Islet precursor cell (in vitro differentiated cells): ENCODE measurements at regions not wholly inside any gene's neighbourhood (a gene's known extent, or its start where the extent isn't known, plus 50 kb on each side); places are given as distances from the start of the nearest gene placed in this dataset.
"Not testable (repeated sequence)": the region's sequence is repeated elsewhere in the genome, so short reads cannot be mapped to it uniquely, and the experiment has no call there.

Experiments
- DNase-seq: peaks from one replicate; pipeline ENCODE4 v3.0.0-alpha.2; 2018

- DNase-seq = no peak
Observed at GRCh38 chr2:7655629-7656028, 738.4 kb downstream of the RNF144A start.

- not testable (repeated sequence) for DNase-seq
Observed at GRCh38 chr2:7657526-7657925, 740.3 kb downstream of the RNF144A start.

GRCh38 chr2:7658486-7658885, 741.3 kb downstream of the RNF144A start:
- DNase-seq = no peak

- DNase-seq = no peak
Observed at GRCh38 chr2:7660816-7661215, 743.6 kb downstream of the RNF144A start.

- DNase-seq = no peak
Observed at GRCh38 chr2:7661502-7661901, 744.3 kb downstream of the RNF144A start.

GRCh38 chr2:7665880-7666279, 748.7 kb downstream of the RNF144A start:
- no peak for DNase-seq

GRCh38 chr2:7666596-7667259, 749.5 kb downstream of the RNF144A start:
- DNase-seq = no peak

- no peak for DNase-seq
Observed at GRCh38 chr2:7667260-7667757, 750.1 kb downstream of the RNF144A start.

- DNase-seq = no peak
Observed at GRCh38 chr2:7670905-7671641, 753.9 kb downstream of the RNF144A start.

- DNase-seq = peak; percentile 86
Observed at GRCh38 chr2:7672027-7672684, 754.9 kb downstream of the RNF144A start.

- no peak for DNase-seq
Observed at GRCh38 chr2:7672685-7673071, 755.5 kb downstream of the RNF144A start.

- DNase-seq = no peak
Observed at GRCh38 chr2:7673101-7673500, 755.9 kb downstream of the RNF144A start.

- no peak for DNase-seq
Observed at GRCh38 chr2:7673853-7674252, 756.6 kb downstream of the RNF144A start.

GRCh38 chr2:7674606-7675005, 757.4 kb downstream of the RNF144A start:
- no peak for DNase-seq

- no peak for DNase-seq
Observed at GRCh38 chr2:7676714-7677113, 759.5 kb downstream of the RNF144A start.

GRCh38 chr2:7681881-7682461, 764.8 kb downstream of the RNF144A start:
- no peak for DNase-seq

- no peak for DNase-seq
Observed at GRCh38 chr2:7683196-7683595, 766.0 kb downstream of the RNF144A start.

- no peak for DNase-seq
Observed at GRCh38 chr2:7683708-7684107, 766.5 kb downstream of the RNF144A start.

- peak; percentile 65 for DNase-seq
Observed at GRCh38 chr2:7685342-7686015, 768.3 kb downstream of the RNF144A start.

GRCh38 chr2:7686016-7686385, 768.8 kb downstream of the RNF144A start:
- no peak for DNase-seq

GRCh38 chr2:7691961-7692656, 774.9 kb downstream of the RNF144A start:
- no peak for DNase-seq

- DNase-seq = no peak
Observed at GRCh38 chr2:7692657-7693161, 775.5 kb downstream of the RNF144A start.
